GM12891 (cell line): ENCODE measurements at regions not wholly inside any gene's neighbourhood (a gene's known extent, or its start where the extent isn't known, plus 50 kb on each side); places are given as distances from the start of the nearest gene placed in this dataset.

Experiments used
- POLR2A ChIP-seq: IDR thresholded peaks from 2 replicates; pipeline ENCODE4 v1.6.1; 2011; ENCODE audit warnings: low read depth, low read length, control low read depth
- POLR2AphosphoS5 ChIP-seq: IDR thresholded peaks from 2 replicates; pipeline ENCODE4 v1.6.1; 2011; ENCODE audit warnings: low read depth, low read length, control low read depth
- SPI1 ChIP-seq: IDR thresholded peaks from 2 replicates; pipeline ENCODE4 v1.6.1; 2011; ENCODE audit warnings: low read depth, low read length, control low read depth
- TAF1 ChIP-seq: IDR thresholded peaks from 2 replicates; pipeline ENCODE4 v1.6.1; 2011; ENCODE audit warnings: low read depth, low read length, control low read depth

DNA sequence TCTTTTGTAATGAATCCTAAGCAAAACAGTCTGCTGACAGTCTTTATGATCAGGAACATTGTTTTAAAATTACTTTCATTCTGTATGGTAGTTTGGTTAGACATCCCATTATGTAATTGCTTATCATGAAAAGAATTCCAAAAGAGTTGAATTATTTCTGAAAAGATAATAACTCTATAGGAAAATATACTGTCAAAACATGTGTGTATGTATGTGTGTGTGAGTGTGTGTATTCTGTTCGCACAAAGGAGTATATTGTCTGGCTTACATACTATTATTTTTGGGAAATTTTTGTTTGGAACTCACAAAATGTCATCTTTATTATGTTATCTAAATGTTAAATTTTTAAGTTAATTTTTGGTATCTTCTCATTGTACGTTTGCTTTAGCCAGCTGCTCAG is 1075.9 kb downstream of the ZPLD1 start:
- no peak for TF ChIP-seq POLR2AphosphoS5
- no peak for TF ChIP-seq POLR2A
- TF ChIP-seq TAF1: no peak
- TF ChIP-seq SPI1: no peak
